Heart left ventricle (tissue), 13 donors: ENCODE measurements at regions not wholly inside any gene's neighbourhood (a gene's known extent, or its start where the extent isn't known, plus 50 kb on each side); places are given as distances from the start of the nearest gene placed in this dataset.

Experiments
- CTCF ChIP-seq, 12 donors: fragments of 200-600 bp; sonication (generic) in 4 of 12; IDR thresholded peaks; one replicate each; pipeline versions ENCODE4 v1.5.0 to v1.8.0; 2018 to 2022; ENCODE audit warnings: antibody characterized with exemption in 12 of 12, mild to moderate bottlenecking in 5 of 12
- POLR2A ChIP-seq, 2 donors: fragments of 450-650 bp; IDR thresholded peaks; one replicate each; pipeline ENCODE4 v1.6.1; 2017; ENCODE audit warnings: antibody characterized with exemption in 2 of 2, mild to moderate bottlenecking in 2 of 2, moderate library complexity in 2 of 2
- donor health status: ischemic (EF 13 %, LVEDD 7.1; RV severe dilation, severe dysfunction).
- donor health status: DM: no; HTN: yes; CAD: no.
- donor health status: DM: no; HTN: no; CAD: no.
- donor health status: ischemic (EF 25% LVEDD 6.9; RV normal size, moderate dysfunction).
- donor health status: ischemic (EF 25% LVEDD 5.7; RV mildly dilated, moderate dysfunction).
- donor health status: ischemic (EF 35%, LVEDD 5.7; RV mildly dilated, moderate dysfunction).
- donor health status: nonischemic (EF 11% LVEDD 7.7; RV severe dilation, severe dysfunction).
- donor health status: DM: yes; HTN: yes; CAD: no.
- donor health status: PGD.
- donor health status: ischemic (EF 29% LVEDD 5.4; RV normal size, mild dysfunction).
- donor health status: nonischemic (EF 23%, LVEDD 6.1; RV moderate dilation, normal function).

GRCh38 chr7:135808206-135808605 is 59.6 kb upstream of the FAM180A start:
- TF ChIP-seq CTCF (IDR thresholded peaks at IDR 0.05) (no peak), POLR2A (IDR thresholded peaks at IDR 0.05) (no peak)
